HG02759 (cell line): ENCODE measurements at regions not wholly inside any gene's neighbourhood (a gene's known extent, or its start where the extent isn't known, plus 50 kb on each side); places are given as distances from the start of the nearest gene placed in this dataset.
"Not testable (repeated sequence)": the region's sequence is repeated elsewhere in the genome, so short reads cannot be mapped to it uniquely, and the experiment has no call there.

Source experiments
- ATAC-seq: cut with Tn5 transposase; IDR thresholded peaks from one replicate; pipeline ENCODE4 v1.9.1; 2021; ENCODE audit warnings: mild to moderate bottlenecking, moderate library complexity; ENCODE audit not compliant: unreplicated experiment

DNA sequence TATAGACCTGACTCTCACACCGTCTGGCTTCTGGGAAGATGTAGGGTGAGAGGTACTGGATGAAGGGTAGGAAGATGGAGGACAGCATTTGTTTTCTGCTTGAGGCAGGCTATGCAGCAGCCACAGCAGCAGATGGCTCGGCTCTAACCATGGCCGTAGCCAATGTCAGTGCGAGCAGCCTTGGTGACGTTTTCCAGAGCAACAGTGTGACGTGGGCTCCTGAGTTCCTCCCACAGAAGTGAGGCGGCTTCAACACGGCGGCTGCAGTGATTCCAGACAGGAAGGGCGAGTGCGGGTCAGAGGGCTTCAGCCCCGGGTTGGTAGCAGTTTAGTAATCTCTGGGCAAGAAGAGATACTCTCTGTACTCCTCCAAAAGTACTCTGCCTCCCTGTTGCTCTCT, 133.0 kb upstream of the MYT1L start:
- no peak for ATAC-seq

DNA sequence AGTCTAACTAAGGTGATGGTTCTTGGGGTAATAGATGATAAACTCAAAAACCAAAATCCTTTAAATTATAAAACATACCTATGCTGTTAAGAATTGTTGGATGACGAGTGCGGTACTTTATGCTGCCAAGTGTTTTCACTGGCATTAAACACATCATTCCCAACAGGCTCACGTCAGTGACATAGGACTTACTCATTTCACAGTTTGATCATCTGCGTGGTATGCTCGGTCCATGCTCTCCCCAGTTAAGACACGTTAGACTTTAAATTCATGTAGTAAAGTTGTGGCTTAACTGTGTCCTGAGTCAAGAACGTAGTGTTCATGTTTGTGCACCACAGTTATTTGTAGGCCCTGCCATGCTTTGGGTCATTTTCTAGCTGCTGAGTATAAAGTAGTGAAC, 125.6 kb upstream of the MYT1L start:
- ATAC-seq, result no peak

- ATAC-seq, result no peak
Measured at GRCh38 chr2:2455151-2455550, 124.1 kb upstream of the MYT1L start.

DNA sequence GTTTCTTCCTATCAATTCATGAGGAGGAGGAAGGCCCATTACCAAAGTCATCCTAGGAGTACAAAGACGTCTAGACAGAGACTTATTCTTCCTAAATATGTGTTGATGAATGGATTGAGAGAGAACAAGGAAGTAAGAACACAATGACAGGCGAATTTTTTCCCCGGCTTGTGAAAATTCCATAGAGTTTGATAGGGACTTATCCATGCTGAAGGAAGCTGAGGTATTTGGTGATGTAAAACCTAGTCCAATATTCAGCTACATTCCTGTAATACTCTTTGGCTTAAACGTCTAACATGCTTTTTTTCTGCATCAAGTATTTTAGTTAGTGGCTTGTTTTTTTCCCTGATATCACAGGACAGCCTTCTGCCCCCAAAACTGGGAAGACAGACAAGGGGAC, 121.9 kb upstream of the MYT1L start:
- ATAC-seq, result no peak

DNA sequence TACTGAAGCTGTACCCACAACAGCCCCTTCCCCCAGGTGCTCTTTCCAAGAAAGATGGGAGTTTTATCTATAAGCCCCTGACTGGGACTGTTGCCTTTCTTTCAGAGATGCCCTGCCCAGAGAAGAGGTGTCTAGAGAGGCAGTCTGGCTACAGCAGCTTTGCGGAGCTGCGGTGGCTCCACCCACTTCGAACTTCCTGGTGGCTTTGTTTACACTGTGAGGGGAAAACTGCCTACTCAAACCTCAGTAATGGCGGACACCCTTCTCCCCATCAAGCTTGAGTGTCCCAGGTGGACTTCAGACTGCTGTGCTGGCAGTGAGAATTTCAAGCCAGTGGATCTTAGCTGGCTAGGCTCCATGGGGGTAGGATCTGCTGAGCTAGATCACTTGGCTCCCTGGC, 120.2 kb upstream of the MYT1L start:
- ATAC-seq, result not testable (repeated sequence)

DNA sequence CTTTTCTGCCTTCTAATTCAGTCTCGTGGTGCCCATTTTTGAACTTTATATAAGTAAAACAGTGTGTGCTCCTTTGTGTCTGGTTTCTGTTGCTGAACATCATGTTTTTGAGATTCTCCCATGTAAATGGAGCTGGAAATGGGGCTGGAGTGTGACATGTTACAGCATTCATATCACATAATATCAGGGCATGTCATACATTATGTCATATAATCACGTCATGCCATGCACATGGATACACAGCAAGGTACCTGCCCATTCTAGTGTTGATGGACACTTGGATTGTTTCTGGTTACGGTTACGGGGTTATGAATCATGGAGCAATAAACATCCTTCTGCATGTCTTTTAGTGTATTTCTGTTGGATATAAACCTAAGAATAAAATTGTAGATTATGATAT, 117.1 kb upstream of the MYT1L start:
- no peak for ATAC-seq

GRCh38 chr2:2422621-2423020, 91.5 kb upstream of the MYT1L start:
- no peak for ATAC-seq

GRCh38 chr2:2413525-2413924, 82.5 kb upstream of the MYT1L start:
- ATAC-seq, result no peak

DNA sequence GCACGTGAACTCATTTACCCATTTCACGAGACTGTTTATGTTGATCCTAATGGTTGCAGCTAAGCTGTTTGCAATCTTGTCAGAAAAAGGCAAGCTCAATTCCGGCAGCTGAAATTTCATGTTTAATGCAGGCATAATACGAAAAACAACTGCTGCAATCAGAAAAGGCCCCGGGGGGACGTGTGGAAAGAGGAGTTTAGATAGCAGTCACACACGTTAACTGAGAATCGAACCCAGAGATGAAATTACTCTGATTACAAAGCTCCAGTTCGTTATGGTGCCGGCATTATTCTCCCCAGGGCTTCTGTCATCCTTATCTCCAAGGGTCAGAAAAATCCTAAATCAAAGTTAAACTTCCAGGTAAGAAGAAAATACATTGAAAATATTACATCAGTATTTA, 79.9 kb upstream of the MYT1L start:
- no peak for ATAC-seq

DNA sequence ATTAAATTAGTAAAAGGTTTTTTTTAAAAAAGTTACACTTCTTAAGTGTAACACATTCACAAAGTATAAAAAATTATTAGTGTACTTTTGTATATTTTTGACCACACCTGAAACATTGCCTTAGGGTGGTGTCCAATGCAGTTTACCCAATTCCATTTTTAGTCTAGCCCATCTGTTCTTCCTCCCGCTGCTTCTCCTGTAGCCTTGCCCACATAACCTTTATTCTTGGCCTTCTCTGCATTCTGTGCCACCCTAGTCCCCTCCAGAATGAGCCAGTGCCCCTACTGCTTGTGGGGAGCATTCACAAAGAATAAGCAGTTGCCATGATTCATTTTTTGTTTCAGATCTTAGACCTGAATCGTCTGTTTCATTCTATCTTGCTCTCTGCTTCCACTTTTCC, 78.4 kb upstream of the MYT1L start:
- ATAC-seq, result no peak

- no peak for ATAC-seq
Measured at GRCh38 chr2:2405780-2406179, 74.7 kb upstream of the MYT1L start.

DNA sequence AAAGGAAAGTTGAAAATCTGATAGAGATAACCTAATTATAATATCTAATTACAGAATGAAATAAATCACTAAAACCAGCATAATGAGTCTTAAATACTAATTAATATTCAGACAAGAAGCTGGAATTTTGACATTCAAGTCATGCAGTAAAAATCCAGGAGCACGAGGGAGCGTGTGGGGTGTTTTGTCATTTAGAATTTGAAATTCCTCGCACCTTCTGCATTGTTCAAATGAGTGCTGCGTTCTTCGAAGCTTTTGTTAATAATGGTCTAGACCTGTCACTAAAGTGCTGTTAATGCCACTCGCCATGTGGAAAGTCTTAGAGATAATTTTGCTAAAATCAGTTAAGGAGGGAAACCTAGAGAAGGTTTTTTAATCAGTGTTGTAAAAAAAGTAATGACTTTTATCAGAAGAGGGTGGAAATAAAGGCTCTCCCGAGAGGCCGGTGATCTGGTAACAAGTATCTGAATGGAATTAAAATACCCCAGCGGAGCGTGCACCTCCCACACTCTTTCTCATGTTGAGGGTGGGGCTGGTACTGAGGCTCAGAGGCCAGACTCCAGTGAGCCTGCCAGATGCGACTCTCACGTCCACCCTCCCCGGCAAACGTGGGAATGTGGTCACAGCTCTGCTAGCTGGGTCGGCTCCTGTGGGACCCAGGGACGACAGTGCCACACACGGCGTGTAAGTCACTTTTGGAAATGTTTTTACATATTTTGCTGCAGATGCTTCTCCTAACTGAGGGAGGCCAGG, 69.4 kb upstream of the MYT1L start:
- no peak for ATAC-seq

DNA sequence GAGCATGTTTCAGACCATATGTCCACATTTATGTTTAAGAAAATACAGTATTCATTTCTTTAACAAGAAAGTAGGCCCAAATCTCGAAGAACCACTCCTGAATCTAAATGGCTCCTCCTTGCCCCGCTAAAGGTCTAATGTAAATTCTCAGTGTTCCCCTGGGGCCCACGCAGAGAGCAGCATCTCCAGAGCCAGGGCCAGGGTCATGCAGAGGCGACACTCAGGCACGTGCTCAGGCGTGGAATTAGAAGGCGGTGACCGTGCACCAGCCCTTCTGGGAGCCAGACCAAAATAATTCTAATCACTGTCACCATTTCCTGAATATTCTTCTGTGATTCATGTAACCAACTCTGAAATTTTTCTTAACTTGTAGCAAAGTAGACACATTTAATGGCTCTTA, 68.3 kb upstream of the MYT1L start:
- ATAC-seq, result no peak

GRCh38 chr2:2392332-2392731, 61.3 kb upstream of the MYT1L start:
- ATAC-seq, result no peak

- ATAC-seq, result no peak
Measured at GRCh38 chr2:2389215-2389614, 58.1 kb upstream of the MYT1L start.
